ENCODE measurements at regions not wholly inside any gene's neighbourhood (a gene's known extent, or its start where the extent isn't known, plus 50 kb on each side); places are given as distances from the start of the nearest gene placed in this dataset.

- Histone ChIP-seq H3K27me3 (replicated peaks; ENCODE audit: insufficient read depth) (no peaks in the 10 kb centered on the region), H3K36me3 (no peaks in the 10 kb centered on the region), H3K9me3 (no peaks in the 10 kb centered on the region), H3K4me3 (no peak overlapping the region), H3K4me1 (replicated peaks) (no peaks in the 10 kb centered on the region), H3K27ac (no peak overlapping the region)
- no peak for DNase-seq (ENCODE audit: low spot score)
- TF ChIP-seq POLR2A (IDR thresholded peaks at IDR 0.05), result no peak
- no peak for TF ChIP-seq POLR2AphosphoS5 (IDR thresholded peaks at IDR 0.05)
- no peak for TF ChIP-seq CTCF (IDR thresholded peaks at IDR 0.05)
- intact Hi-C loops (cut with DNase I), result no loop called here
- WGBS, result 86% methylated on average over 1 of the region's 1 CpG
Observed at GRCh38 chr2:196584903-196585302, 54.6 kb upstream of the CCDC150 start.

GRCh38 chr2:196586511-196586991, 53.0 kb upstream of the CCDC150 start:
- no peaks in the 10 kb centered on the region for H3K36me3 ChIP-seq
- no peak overlapping the region for H3K27ac ChIP-seq
- no peaks in the 10 kb centered on the region for H3K27me3 ChIP-seq (replicated peaks; ENCODE audit: insufficient read depth)
- no peak for DNase-seq (ENCODE audit: low spot score)
- no peaks in the 10 kb centered on the region for H3K4me1 ChIP-seq (replicated peaks)
- WGBS, result 32% methylated on average over 6 of the region's 6 CpGs
- no peak overlapping the region for H3K4me3 ChIP-seq
- intact Hi-C loops (cut with DNase I), result no loop called here
- TF ChIP-seq POLR2AphosphoS5 (IDR thresholded peaks at IDR 0.05), result no peak
- no peak for TF ChIP-seq CTCF (IDR thresholded peaks at IDR 0.05)
- no peak for TF ChIP-seq POLR2A (IDR thresholded peaks at IDR 0.05)
- H3K9me3 ChIP-seq, result no peaks in the 10 kb centered on the region

GRCh38 chr2:196587056-196587455, 52.5 kb upstream of the CCDC150 start:
- Histone ChIP-seq H3K9me3 (no peaks in the 10 kb centered on the region), H3K27me3 (replicated peaks; ENCODE audit: insufficient read depth) (no peaks in the 10 kb centered on the region), H3K27ac (no peak overlapping the region), H3K4me3 (no peak overlapping the region), H3K4me1 (replicated peaks) (no peaks in the 10 kb centered on the region), H3K36me3 (no peaks in the 10 kb centered on the region)
- 78% methylated on average over 3 of the region's 3 CpGs for WGBS
- DNase-seq (ENCODE audit: low spot score), result no peak
- no peak for TF ChIP-seq POLR2AphosphoS5 (IDR thresholded peaks at IDR 0.05)
- no peak for TF ChIP-seq POLR2A (IDR thresholded peaks at IDR 0.05)
- no peak for TF ChIP-seq CTCF (IDR thresholded peaks at IDR 0.05)
- intact Hi-C loops (cut with DNase I), result no loop called here

GRCh38 chr2:196587739-196588138, 51.8 kb upstream of the CCDC150 start:
- WGBS, result 0% methylated on average over 1 of the region's 1 CpG
- no peaks in the 10 kb centered on the region for H3K27me3 ChIP-seq (replicated peaks; ENCODE audit: insufficient read depth)
- no peaks in the 10 kb centered on the region for H3K36me3 ChIP-seq
- intact Hi-C loops (cut with DNase I), result no loop called here
- H3K4me1 ChIP-seq (replicated peaks), result no peaks in the 10 kb centered on the region
- TF ChIP-seq CTCF (IDR thresholded peaks at IDR 0.05) (no peak), POLR2A (IDR thresholded peaks at IDR 0.05) (no peak), POLR2AphosphoS5 (IDR thresholded peaks at IDR 0.05) (no peak)
- H3K4me3 ChIP-seq, result no peak overlapping the region
- no peak overlapping the region for H3K27ac ChIP-seq
- no peak for DNase-seq (ENCODE audit: low spot score)
- no peaks in the 10 kb centered on the region for H3K9me3 ChIP-seq

- H3K4me1 ChIP-seq (replicated peaks), result no peaks in the 10 kb centered on the region
- no peaks in the 10 kb centered on the region for H3K27me3 ChIP-seq (replicated peaks; ENCODE audit: insufficient read depth)
- WGBS, result 88% methylated on average over 1 of the region's 1 CpG
- no peak overlapping the region for H3K4me3 ChIP-seq
- intact Hi-C loops (cut with DNase I), result no loop called here
- no peaks in the 10 kb centered on the region for H3K9me3 ChIP-seq
- no peak for TF ChIP-seq POLR2A (IDR thresholded peaks at IDR 0.05)
- no peak for TF ChIP-seq CTCF (IDR thresholded peaks at IDR 0.05)
- no peak for TF ChIP-seq POLR2AphosphoS5 (IDR thresholded peaks at IDR 0.05)
- DNase-seq (ENCODE audit: low spot score), result no peak
- H3K36me3 ChIP-seq, result no peaks in the 10 kb centered on the region
- no peak overlapping the region for H3K27ac ChIP-seq
Observed at GRCh38 chr2:196589419-196589818, 50.1 kb upstream of the CCDC150 start.
